ENCODE measurements at regions not wholly inside any gene's neighbourhood (a gene's known extent, or its start where the extent isn't known, plus 50 kb on each side); places are given as distances from the start of the nearest gene placed in this dataset.
"Not testable (repeated sequence)": the region's sequence is repeated elsewhere in the genome, so short reads cannot be mapped to it uniquely, and the experiment has no call there.

- no peak for DNase-seq (ENCODE audit: low spot score)
Measured at GRCh38 chr11:23257088-23257487, 396.8 kb upstream of the CCDC179 start.

GRCh38 chr11:23257556-23257955, 397.3 kb upstream of the CCDC179 start:
- DNase-seq (ENCODE audit: low spot score) = no peak

- DNase-seq (ENCODE audit: low spot score) = no peak
Measured at GRCh38 chr11:23263466-23263865, 403.2 kb upstream of the CCDC179 start.

- DNase-seq (ENCODE audit: low spot score) = no peak
Measured at GRCh38 chr11:23272095-23272494, 411.8 kb upstream of the CCDC179 start.

- DNase-seq (ENCODE audit: low spot score) = no peak
Measured at GRCh38 chr11:23278121-23278520, 417.8 kb upstream of the CCDC179 start.

- DNase-seq (ENCODE audit: low spot score) = no peak
Measured at GRCh38 chr11:23280088-23280487, 419.8 kb upstream of the CCDC179 start.

- no peak for DNase-seq (ENCODE audit: low spot score)
Measured at GRCh38 chr11:23283666-23284065, 423.4 kb upstream of the CCDC179 start.

- DNase-seq (ENCODE audit: low spot score) = no peak
Measured at GRCh38 chr11:23284631-23285030, 424.4 kb upstream of the CCDC179 start.

- DNase-seq (ENCODE audit: low spot score) = no peak
Measured at GRCh38 chr11:23288003-23288783, 427.9 kb upstream of the CCDC179 start.

- DNase-seq (ENCODE audit: low spot score) = no peak
Measured at GRCh38 chr11:23295241-23295640, 435.0 kb upstream of the CCDC179 start.

GRCh38 chr11:23308041-23308440, 447.8 kb upstream of the CCDC179 start:
- no peak for DNase-seq (ENCODE audit: low spot score)

GRCh38 chr11:23310276-23310675, 450.0 kb upstream of the CCDC179 start:
- no peak for DNase-seq (ENCODE audit: low spot score)

GRCh38 chr11:23311986-23312940, 452.0 kb upstream of the CCDC179 start:
- DNase-seq (ENCODE audit: low spot score) = no peak

- no peak for DNase-seq (ENCODE audit: low spot score)
Measured at GRCh38 chr11:23313001-23313400, 452.7 kb upstream of the CCDC179 start.

- no peak for DNase-seq (ENCODE audit: low spot score)
Measured at GRCh38 chr11:23314162-23314561, 453.9 kb upstream of the CCDC179 start.

- DNase-seq (ENCODE audit: low spot score) = no peak
Measured at GRCh38 chr11:23315286-23315685, 455.0 kb upstream of the CCDC179 start.

GRCh38 chr11:23317816-23318215, 457.5 kb upstream of the CCDC179 start:
- DNase-seq (ENCODE audit: low spot score) = no peak

- no peak for DNase-seq (ENCODE audit: low spot score)
Measured at GRCh38 chr11:23318670-23319069, 458.4 kb upstream of the CCDC179 start.

- DNase-seq (ENCODE audit: low spot score) = no peak
Measured at GRCh38 chr11:23320131-23320530, 459.9 kb upstream of the CCDC179 start.

- DNase-seq (ENCODE audit: low spot score) = not testable (repeated sequence)
Measured at GRCh38 chr11:23335586-23335985, 475.3 kb upstream of the CCDC179 start.

- no peak for DNase-seq (ENCODE audit: low spot score)
Measured at GRCh38 chr11:23336961-23337360, 476.7 kb upstream of the CCDC179 start.

GRCh38 chr11:23353611-23354010, 493.3 kb upstream of the CCDC179 start:
- no peak for DNase-seq (ENCODE audit: low spot score)

GRCh38 chr11:23359297-23359696, 499.0 kb upstream of the CCDC179 start:
- no peak for DNase-seq (ENCODE audit: low spot score)

Data from CD4-positive, alpha-beta T cell treated with Interleukin-15 for 4 hours (primary cell).